GM04504 (cell line): ENCODE measurements at regions not wholly inside any gene's neighbourhood (a gene's known extent, or its start where the extent isn't known, plus 50 kb on each side); places are given as distances from the start of the nearest gene placed in this dataset.

Experiments used
- DNase-seq: peaks from one replicate; pipeline ENCODE4 v3.0.0-alpha.2; 2012; ENCODE audit warnings: low read depth

GRCh38 chr5:99724732-99725290 lies 796.0 kb upstream of the CHD1 start:
- no peak for DNase-seq

DNA sequence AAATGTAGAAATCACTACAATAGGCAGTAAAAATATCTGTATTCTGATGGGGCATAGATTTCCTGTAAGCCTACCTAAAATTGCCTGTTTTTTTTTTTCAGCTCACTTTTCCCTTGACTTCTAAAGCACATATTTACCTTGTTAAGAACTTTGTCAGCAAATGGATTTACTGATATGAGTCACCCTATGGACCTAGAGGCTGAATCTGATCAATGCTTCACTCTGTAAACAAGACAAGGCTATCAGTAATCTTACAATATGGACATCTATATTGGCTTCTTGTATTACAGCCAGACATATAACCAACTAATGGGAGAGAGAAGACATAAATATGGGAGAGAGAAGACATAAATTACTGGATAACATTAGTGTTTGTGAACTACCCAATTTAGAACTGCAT lies 792.7 kb upstream of the CHD1 start:
- no peak for DNase-seq

DNA sequence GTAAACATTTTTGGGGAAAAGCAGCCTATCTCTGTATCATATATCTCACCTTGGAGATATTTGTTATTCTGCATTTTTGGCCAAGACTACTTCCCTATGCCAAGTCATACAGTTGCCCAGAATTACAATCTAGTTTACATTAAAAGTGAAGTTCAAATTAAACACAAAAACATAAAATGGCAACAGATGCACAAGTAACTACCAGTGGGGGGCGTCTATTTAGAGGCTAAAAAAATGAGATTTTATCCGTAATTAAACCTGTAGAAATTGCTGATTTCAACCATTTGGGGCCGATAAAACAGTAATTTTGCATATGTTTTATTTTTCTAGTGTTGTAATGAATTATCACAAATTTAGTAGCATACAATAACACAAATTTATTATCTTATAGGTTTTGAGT lies 787.1 kb upstream of the CHD1 start:
- DNase-seq: no peak

- DNase-seq: no peak
Measured at GRCh38 chr5:99706160-99706559, 777.4 kb upstream of the CHD1 start.

DNA sequence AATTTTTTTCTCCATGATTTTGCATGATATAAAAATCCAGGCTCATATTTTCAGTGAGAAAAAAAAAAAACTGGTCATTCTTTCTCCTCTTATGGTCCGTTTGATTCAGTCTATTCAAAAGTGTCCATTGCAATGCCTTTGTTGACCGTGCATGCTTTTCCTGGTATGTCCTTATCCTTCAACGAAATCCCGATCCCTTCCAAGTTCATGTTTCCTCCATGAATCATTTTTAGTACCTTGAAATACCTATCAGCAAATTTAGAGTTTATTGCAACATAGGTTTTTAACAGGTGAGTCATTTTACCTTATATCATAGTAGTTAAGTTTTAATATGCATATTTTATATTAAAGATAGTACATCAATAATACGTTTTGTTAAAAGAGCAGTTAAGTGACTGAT lies 773.8 kb upstream of the CHD1 start:
- DNase-seq: no peak

DNA sequence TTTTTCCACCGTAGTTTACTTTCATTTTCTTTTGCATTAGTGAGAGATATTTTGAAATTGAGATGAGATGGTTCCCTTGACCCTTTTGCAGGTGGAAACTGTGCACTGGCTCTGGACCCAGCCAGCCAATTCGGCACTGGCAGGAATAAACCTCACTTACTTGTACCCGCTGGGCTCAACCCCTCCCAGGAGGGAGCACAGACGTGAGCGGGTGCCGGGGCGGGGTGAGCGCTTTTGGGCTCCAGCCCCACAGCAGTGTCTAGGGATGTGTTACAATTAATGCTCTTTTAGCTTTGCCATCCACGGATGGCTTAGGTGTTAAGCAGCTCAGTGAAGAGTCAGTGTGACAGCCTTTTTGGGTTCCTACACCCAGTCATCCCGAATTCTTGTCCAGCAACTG lies 766.1 kb upstream of the CHD1 start:
- no peak for DNase-seq

DNA sequence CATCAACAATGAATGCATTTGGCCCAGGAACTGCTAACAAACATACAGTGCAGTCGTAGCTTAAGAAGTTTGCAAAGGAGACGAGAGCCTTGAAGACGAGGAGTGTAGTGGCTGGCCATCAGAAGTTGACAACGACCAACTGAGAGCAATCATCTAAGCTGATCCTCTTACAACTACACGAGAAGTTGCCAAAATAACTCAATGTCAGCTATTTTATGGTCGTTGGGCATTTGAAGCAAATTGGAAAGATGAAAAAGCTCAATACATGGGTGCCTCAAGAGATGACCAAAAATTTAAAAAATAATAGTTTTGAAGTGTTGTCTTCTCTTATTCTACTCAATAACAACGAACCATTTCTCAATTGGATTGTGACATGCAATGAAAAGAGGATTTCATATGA lies 757.7 kb upstream of the CHD1 start:
- no peak for DNase-seq

DNA sequence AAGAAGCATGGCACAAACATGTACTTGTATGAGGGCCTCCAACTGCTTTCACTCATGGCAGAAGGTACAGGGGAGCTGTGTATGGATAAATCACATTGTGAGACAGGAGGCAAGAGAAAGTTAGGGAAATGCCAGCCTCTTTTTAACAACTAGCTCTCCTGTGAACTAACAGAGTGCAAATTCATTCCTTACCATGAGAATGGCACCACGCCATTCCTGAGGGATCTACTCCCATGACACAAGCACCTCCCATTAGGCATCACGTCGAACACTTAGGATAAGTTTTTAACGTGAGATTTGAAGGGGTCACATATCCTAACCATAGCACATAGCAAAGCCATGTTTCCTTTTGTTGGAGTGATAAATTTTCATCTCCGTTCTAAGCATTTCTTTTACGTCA lies 747.2 kb upstream of the CHD1 start:
- DNase-seq: no peak

- DNase-seq: no peak
Measured at GRCh38 chr5:99674101-99674500, 745.3 kb upstream of the CHD1 start.

DNA sequence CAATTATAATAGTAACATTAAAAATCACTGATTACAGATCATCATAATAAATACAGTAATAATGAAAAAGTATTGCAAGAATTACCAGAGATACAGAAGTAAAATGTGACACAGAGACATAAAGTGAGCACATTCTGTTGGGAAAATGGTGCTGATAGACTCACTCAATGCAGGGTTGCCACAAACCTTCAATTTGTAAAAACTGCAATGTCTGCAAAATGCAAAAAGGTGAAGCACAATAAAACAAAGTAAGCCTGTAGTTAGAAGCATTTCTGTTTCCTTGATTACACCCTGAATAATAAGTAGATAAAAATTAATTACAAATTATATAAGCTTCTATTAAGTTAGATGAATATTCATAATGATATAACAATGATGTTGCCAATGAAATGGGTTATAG lies 736.2 kb upstream of the CHD1 start:
- DNase-seq: no peak

GRCh38 chr5:99651298-99651697 lies 722.5 kb upstream of the CHD1 start:
- DNase-seq: no peak

DNA sequence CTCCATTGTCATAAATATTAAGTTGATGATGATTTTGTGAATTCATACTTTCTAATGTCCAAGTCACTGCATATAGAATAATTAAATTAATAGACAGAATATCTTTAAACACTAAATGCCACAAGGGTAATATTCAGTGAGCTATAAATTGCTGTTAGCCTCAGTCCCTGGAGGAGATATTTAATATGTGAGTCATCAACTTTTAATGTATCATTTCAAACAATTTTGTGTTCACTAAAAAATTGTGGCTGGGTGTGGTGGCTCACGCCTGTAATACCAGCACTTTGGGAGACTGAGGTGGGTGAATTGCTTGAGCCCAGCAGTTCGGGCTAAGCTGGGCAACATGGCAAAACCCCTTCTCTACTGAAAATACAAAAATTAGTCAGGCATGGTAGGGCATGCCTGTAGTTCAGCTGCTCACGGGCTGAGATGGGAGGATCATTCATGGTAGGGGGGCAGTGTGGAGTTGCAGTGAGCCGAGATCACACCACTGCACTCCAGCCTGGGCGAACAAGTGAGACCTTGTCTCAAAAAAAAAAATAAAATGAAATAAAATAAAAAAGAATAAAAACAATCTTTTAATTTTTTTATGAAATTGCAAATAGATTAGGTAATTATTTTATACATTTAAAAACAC lies 717.3 kb upstream of the CHD1 start:
- DNase-seq: no peak

- no peak for DNase-seq
Measured at GRCh38 chr5:99644822-99645221, 716.0 kb upstream of the CHD1 start.

GRCh38 chr5:99640646-99641045 lies 711.8 kb upstream of the CHD1 start:
- no peak for DNase-seq

DNA sequence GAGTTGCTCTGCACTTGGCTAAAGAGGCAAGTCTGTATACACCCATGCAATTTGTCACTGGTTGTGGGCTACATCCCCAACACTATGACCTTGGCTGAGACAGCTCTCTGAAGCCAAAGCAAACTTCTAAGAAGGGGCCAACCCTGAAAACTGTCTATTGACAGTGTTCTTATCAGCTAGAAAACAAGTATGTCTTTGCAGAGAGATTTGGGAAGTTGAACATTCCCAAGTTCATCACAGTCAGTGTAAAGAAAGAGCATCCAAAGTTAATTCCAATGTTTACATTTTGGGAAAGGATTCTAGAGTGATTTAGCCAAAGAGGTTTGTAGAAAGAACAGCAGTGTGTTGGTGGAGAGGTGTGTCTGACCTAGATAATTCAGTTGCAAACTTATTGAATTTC lies 711.1 kb upstream of the CHD1 start:
- no peak for DNase-seq

GRCh38 chr5:99636663-99637062 lies 707.9 kb upstream of the CHD1 start:
- DNase-seq: no peak

- no peak for DNase-seq
Measured at GRCh38 chr5:99621772-99622681, 693.2 kb upstream of the CHD1 start.

DNA sequence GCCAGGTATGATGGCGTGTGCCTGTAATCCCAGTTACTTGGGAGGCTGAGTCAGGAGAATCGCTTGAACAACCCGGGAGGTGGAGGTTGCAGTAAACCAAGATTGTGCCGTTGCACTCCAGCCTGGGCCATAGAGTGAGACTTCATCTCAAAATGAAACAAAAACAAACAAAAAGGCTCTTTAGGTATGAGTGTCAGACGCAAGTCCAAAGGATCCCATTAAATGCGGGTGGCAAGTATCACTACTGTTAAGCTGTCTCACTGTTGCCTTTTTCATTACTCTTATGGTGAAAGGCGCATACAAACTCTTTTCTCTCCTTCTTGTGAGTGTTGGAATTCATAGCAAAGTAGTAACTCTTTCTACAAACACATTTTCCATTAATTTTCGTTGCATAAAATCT lies 688.5 kb upstream of the CHD1 start:
- DNase-seq: no peak

DNA sequence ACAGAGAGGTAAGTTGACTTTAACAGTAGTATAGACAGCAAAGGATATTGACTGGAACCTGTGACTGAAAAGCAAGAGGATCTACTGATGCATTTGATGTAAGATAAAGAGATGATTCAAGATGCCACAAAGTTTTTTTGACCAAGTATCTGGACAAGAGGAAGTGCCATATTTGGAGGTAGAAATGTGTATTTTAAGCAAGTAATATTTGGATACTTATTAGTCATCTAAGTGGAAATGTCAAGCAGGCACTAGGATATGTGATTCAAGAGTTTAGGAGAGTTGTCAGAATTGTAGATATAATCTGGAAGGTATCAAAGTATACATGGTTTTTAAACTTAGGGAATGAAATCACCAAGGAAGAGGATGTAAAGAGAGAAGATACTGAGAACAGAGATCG lies 686.1 kb upstream of the CHD1 start:
- no peak for DNase-seq

- no peak for DNase-seq
Measured at GRCh38 chr5:99607124-99607523, 678.3 kb upstream of the CHD1 start.

DNA sequence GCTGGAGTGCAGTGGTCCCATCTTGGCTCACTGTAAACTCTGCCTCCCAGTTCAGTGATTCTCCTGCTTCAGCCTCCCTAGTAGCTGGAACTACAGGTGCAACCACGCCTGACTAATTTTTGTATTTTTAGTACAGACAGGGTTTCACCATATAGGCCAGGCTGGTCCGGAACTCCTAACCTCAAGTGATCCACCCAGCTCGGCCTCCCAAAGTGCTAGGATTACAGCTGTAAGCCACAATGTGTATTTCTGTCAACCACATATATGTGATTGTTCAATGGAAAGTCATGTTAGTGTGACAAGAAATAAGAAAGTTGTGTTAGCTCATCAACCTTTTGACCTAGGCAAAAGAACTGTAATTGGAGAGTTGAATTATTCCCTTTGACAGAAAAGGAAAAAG lies 677.1 kb upstream of the CHD1 start:
- DNase-seq: no peak

DNA sequence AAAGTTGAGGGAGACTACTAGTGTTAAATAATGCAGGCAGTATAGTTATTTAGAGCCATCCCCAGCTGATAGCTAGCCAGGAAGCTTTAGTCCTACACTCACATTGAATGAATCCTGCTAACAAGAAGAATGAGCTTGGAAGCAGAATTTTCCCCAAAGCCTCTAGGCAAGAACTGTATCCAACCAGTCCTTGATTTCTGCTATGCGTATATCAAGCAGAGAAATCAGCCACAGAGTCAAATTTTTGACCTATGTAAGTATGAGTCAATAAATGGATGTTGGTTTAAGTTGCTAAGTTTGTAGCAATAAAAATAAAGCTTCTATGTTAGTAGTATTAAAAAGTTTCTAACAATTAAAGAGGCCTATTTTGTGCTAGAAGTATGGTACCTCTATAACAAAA lies 672.1 kb upstream of the CHD1 start:
- DNase-seq: no peak

GRCh38 chr5:99590806-99591205 lies 662.0 kb upstream of the CHD1 start:
- no peak for DNase-seq

DNA sequence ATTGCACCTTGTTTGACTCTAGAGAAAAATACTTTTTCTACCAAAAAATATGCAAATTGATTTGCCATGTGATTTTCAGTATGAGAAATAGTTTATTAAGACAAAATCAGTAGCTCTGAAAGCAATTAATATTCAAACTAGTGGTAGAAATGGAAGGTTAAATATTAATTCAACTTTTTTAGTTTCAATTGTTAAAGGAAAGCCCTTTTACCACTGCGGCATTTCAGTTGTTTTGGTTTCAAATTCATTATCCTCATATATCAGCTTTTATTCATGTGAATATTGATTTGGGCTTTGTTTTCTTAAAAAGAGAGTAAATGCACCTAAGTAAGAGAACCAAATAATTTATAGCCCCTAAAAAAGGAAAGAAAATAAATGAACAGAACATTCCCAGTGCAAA lies 660.6 kb upstream of the CHD1 start:
- DNase-seq: no peak
